ENCODE measurements at regions not wholly inside any gene's neighbourhood (a gene's known extent, or its start where the extent isn't known, plus 50 kb on each side); places are given as distances from the start of the nearest gene placed in this dataset.

- TF ChIP-seq CTCF (conservative IDR thresholded peaks at IDR 0.05; ENCODE audit: control insufficient read depth, insufficient read depth, low read depth, low read length): no peak
Measured at GRCh38 chr19:31664096-31664495, 314.9 kb upstream of the TSHZ3 start.

GRCh38 chr19:31664997-31665396 lies 315.8 kb upstream of the TSHZ3 start:
- DNase-seq (ENCODE audit: low read depth): no peak
- H3K4me3 ChIP-seq (ENCODE audit: control insufficient read depth, low read depth, low read length): no peak overlapping the region
- TF ChIP-seq CTCF (conservative IDR thresholded peaks at IDR 0.05; ENCODE audit: control insufficient read depth, insufficient read depth, low read depth, low read length): no peak

More at GRCh38 chr19:31664096-31664495, 314.9 kb upstream of the TSHZ3 start:
- H3K4me3 ChIP-seq (ENCODE audit: control insufficient read depth, low read depth, low read length): no peak overlapping the region
- DNase-seq (ENCODE audit: low read depth): no peak

- DNase-seq (ENCODE audit: low read depth): no peak
- H3K4me3 ChIP-seq (ENCODE audit: control insufficient read depth, low read depth, low read length): no peak overlapping the region
- TF ChIP-seq CTCF (conservative IDR thresholded peaks at IDR 0.05; ENCODE audit: control insufficient read depth, insufficient read depth, low read depth, low read length): no peak
Measured at GRCh38 chr19:31666126-31666525, 316.9 kb upstream of the TSHZ3 start.

- TF ChIP-seq CTCF (conservative IDR thresholded peaks at IDR 0.05; ENCODE audit: control insufficient read depth, insufficient read depth, low read depth, low read length): no peak
- DNase-seq (ENCODE audit: low read depth): no peak
- H3K4me3 ChIP-seq (ENCODE audit: control insufficient read depth, low read depth, low read length): no peak overlapping the region
Measured at GRCh38 chr19:31667106-31667505, 317.9 kb upstream of the TSHZ3 start.

- no peak overlapping the region for H3K4me3 ChIP-seq (ENCODE audit: control insufficient read depth, low read depth, low read length)
- TF ChIP-seq CTCF (conservative IDR thresholded peaks at IDR 0.05; ENCODE audit: control insufficient read depth, insufficient read depth, low read depth, low read length): no peak
- DNase-seq (ENCODE audit: low read depth): no peak
Measured at GRCh38 chr19:31668921-31669320, 319.7 kb upstream of the TSHZ3 start.

- no peak for DNase-seq (ENCODE audit: low read depth)
- H3K4me3 ChIP-seq (ENCODE audit: control insufficient read depth, low read depth, low read length): no peak overlapping the region
- no peak for TF ChIP-seq CTCF (conservative IDR thresholded peaks at IDR 0.05; ENCODE audit: control insufficient read depth, insufficient read depth, low read depth, low read length)
Measured at GRCh38 chr19:31670931-31671330, 321.7 kb upstream of the TSHZ3 start.

GRCh38 chr19:31671411-31672035 lies 322.3 kb upstream of the TSHZ3 start:
- H3K4me3 ChIP-seq (ENCODE audit: control insufficient read depth, low read depth, low read length): no peak overlapping the region
- no peak for TF ChIP-seq CTCF (conservative IDR thresholded peaks at IDR 0.05; ENCODE audit: control insufficient read depth, insufficient read depth, low read depth, low read length)
- DNase-seq (ENCODE audit: low read depth): no peak

All from fibroblast of mammary gland (primary cell).